ENCODE measurements at regions not wholly inside any gene's neighbourhood (a gene's known extent, or its start where the extent isn't known, plus 50 kb on each side); places are given as distances from the start of the nearest gene placed in this dataset.
"Not testable (repeated sequence)": the region's sequence is repeated elsewhere in the genome, so short reads cannot be mapped to it uniquely, and the experiment has no call there.

DNA sequence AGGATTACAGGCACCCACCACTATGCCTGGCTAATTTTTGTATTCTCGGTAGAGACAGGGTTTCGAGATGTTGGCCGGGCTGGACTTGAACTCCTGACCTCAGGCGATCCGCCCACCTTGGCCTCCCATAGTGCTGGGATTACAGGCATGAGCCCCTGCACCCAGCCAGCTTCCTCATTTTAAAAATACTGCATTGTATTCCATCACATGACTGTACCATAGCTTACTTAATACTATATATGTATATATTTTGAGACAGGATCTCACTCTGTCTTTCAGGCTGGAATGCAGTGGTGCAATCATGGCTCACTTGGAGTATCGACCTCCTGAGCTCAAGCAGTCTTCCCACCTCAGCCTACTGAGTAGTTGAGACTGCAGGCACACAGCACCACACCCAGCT is 459.5 kb upstream of the AMELY start:
- H3K9ac ChIP-seq (ENCODE audit: low read depth in 1 of 3, low read length in 3 of 3); H3K27ac ChIP-seq (ENCODE audit: low read depth, low read length); H3K27me3 ChIP-seq (ENCODE audit: control insufficient read depth in 3 of 3, insufficient read depth in 3 of 3, low read length in 3 of 3); H3K4me1 ChIP-seq (ENCODE audit: control insufficient read depth in 3 of 3, insufficient read depth in 3 of 3, low read length in 3 of 3); H3K4me3 ChIP-seq (ENCODE audit: low read length in 3 of 3); H3K9me3 ChIP-seq (ENCODE audit: control insufficient read depth in 3 of 3, low read length in 3 of 3); H3K36me3 ChIP-seq (ENCODE audit: control insufficient read depth in 3 of 3, insufficient read depth in 3 of 3, low read length in 3 of 3): not testable (repeated sequence)

DNA sequence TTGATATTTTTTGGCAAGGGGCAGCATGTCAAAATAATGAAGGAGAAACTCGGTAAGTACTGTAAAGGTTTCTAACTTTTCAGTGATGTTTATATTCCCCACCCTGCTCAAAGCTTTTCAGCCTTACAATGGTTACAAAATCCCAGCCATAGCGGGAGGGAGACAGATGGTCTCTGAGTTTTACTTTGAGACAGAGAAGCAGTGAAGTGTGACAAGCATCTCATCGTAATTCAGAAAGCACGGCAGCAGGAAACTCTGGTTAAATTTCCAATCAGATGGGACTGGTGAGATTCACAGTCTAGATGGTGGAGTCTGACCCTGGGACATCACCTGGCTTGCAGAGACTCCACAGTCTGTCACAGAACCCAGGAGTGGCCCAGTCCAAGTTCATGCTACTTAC is 448.0 kb upstream of the AMELY start:
- no peaks in the 10 kb centered on the region for H3K27me3 ChIP-seq (ENCODE audit: control insufficient read depth in 3 of 3, insufficient read depth in 3 of 3, low read length in 3 of 3)
- H3K4me1 ChIP-seq (ENCODE audit: control insufficient read depth in 3 of 3, insufficient read depth in 3 of 3, low read length in 3 of 3), result no peaks in the 10 kb centered on the region
- no peak overlapping the region for H3K27ac ChIP-seq (ENCODE audit: low read depth, low read length)
- no peak overlapping the region for H3K4me3 ChIP-seq (ENCODE audit: low read length in 3 of 3)
- H3K36me3 ChIP-seq (ENCODE audit: control insufficient read depth in 3 of 3, insufficient read depth in 3 of 3, low read length in 3 of 3), result peaks cover 0 to 4% (median 3%) of the 10 kb centered on the region in 3 donors
- H3K9me3 ChIP-seq (ENCODE audit: control insufficient read depth in 3 of 3, low read length in 3 of 3), result no peaks in the 10 kb centered on the region
- H3K9ac ChIP-seq (ENCODE audit: low read depth in 1 of 3, low read length in 3 of 3), result no peak overlapping the region

DNA sequence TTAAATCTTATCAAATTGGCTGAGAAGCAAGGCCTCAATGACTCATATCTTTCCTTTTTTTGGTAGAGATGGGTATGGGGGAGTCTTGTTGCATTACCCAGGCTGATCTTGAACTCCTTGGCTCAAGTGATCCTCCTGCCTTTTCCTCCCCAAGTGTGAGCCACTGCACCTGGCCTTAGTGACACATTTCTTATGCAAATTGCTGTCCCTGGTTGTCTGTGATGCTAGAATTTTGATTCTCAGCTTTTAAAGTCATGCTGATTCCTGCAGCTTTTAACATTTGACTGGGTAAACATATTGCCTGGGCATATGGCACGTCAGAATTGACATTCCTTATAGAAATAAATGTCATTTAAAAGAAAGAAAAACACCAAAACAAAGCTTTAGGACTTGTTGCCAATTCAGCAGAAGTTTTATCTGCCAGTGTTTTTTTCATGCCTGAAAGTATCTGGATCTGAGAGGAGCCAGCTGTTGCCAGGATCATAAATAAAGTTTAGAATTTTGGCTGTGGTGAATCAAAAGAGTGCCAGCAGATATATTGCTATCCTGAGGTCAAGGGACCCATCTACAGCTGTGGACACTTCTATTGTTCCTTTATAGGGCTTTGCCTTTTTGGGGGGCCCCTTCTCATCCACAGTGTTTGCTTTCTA is 446.7 kb upstream of the AMELY start:
- no peaks in the 10 kb centered on the region for H3K4me1 ChIP-seq (ENCODE audit: control insufficient read depth in 3 of 3, insufficient read depth in 3 of 3, low read length in 3 of 3)
- H3K4me3 ChIP-seq (ENCODE audit: low read length in 3 of 3), result no peak overlapping the region
- no peak overlapping the region for H3K9ac ChIP-seq (ENCODE audit: low read depth in 1 of 3, low read length in 3 of 3)
- peaks cover 0 to 3% (median 2%) of the 10 kb centered on the region in 3 donors for H3K36me3 ChIP-seq (ENCODE audit: control insufficient read depth in 3 of 3, insufficient read depth in 3 of 3, low read length in 3 of 3)
- H3K27ac ChIP-seq (ENCODE audit: low read depth, low read length), result no peak overlapping the region
- H3K9me3 ChIP-seq (ENCODE audit: control insufficient read depth in 3 of 3, low read length in 3 of 3), result no peaks in the 10 kb centered on the region
- no peaks in the 10 kb centered on the region for H3K27me3 ChIP-seq (ENCODE audit: control insufficient read depth in 3 of 3, insufficient read depth in 3 of 3, low read length in 3 of 3)

DNA sequence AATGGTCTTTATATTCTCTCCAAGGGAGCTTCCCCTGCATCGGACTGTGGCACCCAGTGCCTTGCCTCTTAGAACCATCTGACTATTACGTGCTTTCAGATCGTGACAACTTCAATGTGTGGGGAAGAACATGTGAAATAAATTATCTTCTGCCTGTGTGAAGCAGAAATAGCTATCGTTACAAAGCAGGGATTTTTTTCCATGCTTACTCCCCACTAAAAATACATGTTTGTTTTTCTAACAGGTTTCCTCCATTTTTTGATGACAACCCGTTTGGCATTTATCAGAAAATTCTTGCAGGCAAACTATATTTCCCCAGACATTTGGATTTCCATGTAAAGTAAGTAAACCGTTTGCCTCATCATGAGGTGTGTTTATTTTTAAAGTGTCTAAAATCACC is 444.3 kb upstream of the AMELY start:
- H3K4me3 ChIP-seq (ENCODE audit: low read length in 3 of 3); H3K27ac ChIP-seq (ENCODE audit: low read depth, low read length): not testable (repeated sequence)

GRCh38 chrY:7344661-7345060 is 433.1 kb upstream of the AMELY start:
- Histone ChIP-seq H3K9me3 (ENCODE audit: control insufficient read depth in 3 of 3, low read length in 3 of 3) (no peaks in the 10 kb centered on the region), H3K27me3 (ENCODE audit: control insufficient read depth in 3 of 3, insufficient read depth in 3 of 3, low read length in 3 of 3) (no peaks in the 10 kb centered on the region), H3K4me1 (ENCODE audit: control insufficient read depth in 3 of 3, insufficient read depth in 3 of 3, low read length in 3 of 3) (peaks cover 0 to 2% (median 0%) of the 10 kb centered on the region in 3 donors), H3K4me3 (ENCODE audit: low read length in 3 of 3) (no peak overlapping the region), H3K27ac (ENCODE audit: low read depth, low read length) (no peak overlapping the region), H3K36me3 (ENCODE audit: control insufficient read depth in 3 of 3, insufficient read depth in 3 of 3, low read length in 3 of 3) (no peaks in the 10 kb centered on the region), H3K9ac (ENCODE audit: low read depth in 1 of 3, low read length in 3 of 3) (no peak overlapping the region)

More for the DNA sequence above, 444.3 kb upstream of the AMELY start:
- H3K36me3 ChIP-seq (ENCODE audit: control insufficient read depth in 3 of 3, insufficient read depth in 3 of 3, low read length in 3 of 3); H3K27me3 ChIP-seq (ENCODE audit: control insufficient read depth in 3 of 3, insufficient read depth in 3 of 3, low read length in 3 of 3); H3K4me1 ChIP-seq (ENCODE audit: control insufficient read depth in 3 of 3, insufficient read depth in 3 of 3, low read length in 3 of 3); H3K9ac ChIP-seq (ENCODE audit: low read depth in 1 of 3, low read length in 3 of 3); H3K9me3 ChIP-seq (ENCODE audit: control insufficient read depth in 3 of 3, low read length in 3 of 3): not testable (repeated sequence)

DNA sequence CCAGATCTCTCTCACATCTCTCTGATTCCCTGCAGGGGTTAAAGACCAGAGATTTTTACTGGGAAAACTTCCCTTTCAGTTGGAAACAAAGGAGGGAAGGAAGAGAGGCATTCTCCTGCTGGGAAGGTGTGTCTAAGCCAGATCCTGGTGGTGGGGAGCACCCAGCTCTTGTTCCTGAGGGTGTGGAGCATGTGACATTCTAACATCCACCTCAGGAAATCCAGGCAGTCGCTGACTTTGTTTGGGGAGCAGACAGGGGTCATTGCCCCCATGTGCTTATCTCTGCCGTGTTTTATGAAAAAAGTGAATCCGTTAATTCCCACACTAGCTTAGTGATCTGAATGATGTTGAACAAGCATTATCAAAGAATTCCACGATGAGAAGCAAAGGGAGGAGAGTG is 431.7 kb upstream of the AMELY start:
- no peaks in the 10 kb centered on the region for H3K9me3 ChIP-seq (ENCODE audit: control insufficient read depth in 3 of 3, low read length in 3 of 3)
- H3K9ac ChIP-seq (ENCODE audit: low read depth in 1 of 3, low read length in 3 of 3), result no peak overlapping the region
- no peak overlapping the region for H3K4me3 ChIP-seq (ENCODE audit: low read length in 3 of 3)
- no peaks in the 10 kb centered on the region for H3K36me3 ChIP-seq (ENCODE audit: control insufficient read depth in 3 of 3, insufficient read depth in 3 of 3, low read length in 3 of 3)
- H3K27me3 ChIP-seq (ENCODE audit: control insufficient read depth in 3 of 3, insufficient read depth in 3 of 3, low read length in 3 of 3), result no peaks in the 10 kb centered on the region
- H3K4me1 ChIP-seq (ENCODE audit: control insufficient read depth in 3 of 3, insufficient read depth in 3 of 3, low read length in 3 of 3), result peaks cover 0 to 2% (median 0%) of the 10 kb centered on the region in 3 donors
- no peak overlapping the region for H3K27ac ChIP-seq (ENCODE audit: low read depth, low read length)

- H3K27me3 ChIP-seq (ENCODE audit: control insufficient read depth in 3 of 3, insufficient read depth in 3 of 3, low read length in 3 of 3); H3K4me3 ChIP-seq (ENCODE audit: low read length in 3 of 3); H3K4me1 ChIP-seq (ENCODE audit: control insufficient read depth in 3 of 3, insufficient read depth in 3 of 3, low read length in 3 of 3); H3K27ac ChIP-seq (ENCODE audit: low read depth, low read length); H3K36me3 ChIP-seq (ENCODE audit: control insufficient read depth in 3 of 3, insufficient read depth in 3 of 3, low read length in 3 of 3); H3K9ac ChIP-seq (ENCODE audit: low read depth in 1 of 3, low read length in 3 of 3); H3K9me3 ChIP-seq (ENCODE audit: control insufficient read depth in 3 of 3, low read length in 3 of 3): not testable (repeated sequence)
Measured at GRCh38 chrY:7342732-7343131, 431.2 kb upstream of the AMELY start.

- Histone ChIP-seq H3K36me3 (ENCODE audit: control insufficient read depth in 3 of 3, insufficient read depth in 3 of 3, low read length in 3 of 3) (no peaks in the 10 kb centered on the region), H3K9me3 (ENCODE audit: control insufficient read depth in 3 of 3, low read length in 3 of 3) (no peaks in the 10 kb centered on the region), H3K9ac (ENCODE audit: low read depth in 1 of 3, low read length in 3 of 3) (no peak overlapping the region), H3K4me1 (ENCODE audit: control insufficient read depth in 3 of 3, insufficient read depth in 3 of 3, low read length in 3 of 3) (peaks cover 0 to 1% (median 0%) of the 10 kb centered on the region in 3 donors), H3K27ac (ENCODE audit: low read depth, low read length) (no peak overlapping the region), H3K4me3 (ENCODE audit: low read length in 3 of 3) (no peak overlapping the region), H3K27me3 (ENCODE audit: control insufficient read depth in 3 of 3, insufficient read depth in 3 of 3, low read length in 3 of 3) (no peaks in the 10 kb centered on the region)
Measured at GRCh38 chrY:7339391-7340087, 428.0 kb upstream of the AMELY start.

DNA sequence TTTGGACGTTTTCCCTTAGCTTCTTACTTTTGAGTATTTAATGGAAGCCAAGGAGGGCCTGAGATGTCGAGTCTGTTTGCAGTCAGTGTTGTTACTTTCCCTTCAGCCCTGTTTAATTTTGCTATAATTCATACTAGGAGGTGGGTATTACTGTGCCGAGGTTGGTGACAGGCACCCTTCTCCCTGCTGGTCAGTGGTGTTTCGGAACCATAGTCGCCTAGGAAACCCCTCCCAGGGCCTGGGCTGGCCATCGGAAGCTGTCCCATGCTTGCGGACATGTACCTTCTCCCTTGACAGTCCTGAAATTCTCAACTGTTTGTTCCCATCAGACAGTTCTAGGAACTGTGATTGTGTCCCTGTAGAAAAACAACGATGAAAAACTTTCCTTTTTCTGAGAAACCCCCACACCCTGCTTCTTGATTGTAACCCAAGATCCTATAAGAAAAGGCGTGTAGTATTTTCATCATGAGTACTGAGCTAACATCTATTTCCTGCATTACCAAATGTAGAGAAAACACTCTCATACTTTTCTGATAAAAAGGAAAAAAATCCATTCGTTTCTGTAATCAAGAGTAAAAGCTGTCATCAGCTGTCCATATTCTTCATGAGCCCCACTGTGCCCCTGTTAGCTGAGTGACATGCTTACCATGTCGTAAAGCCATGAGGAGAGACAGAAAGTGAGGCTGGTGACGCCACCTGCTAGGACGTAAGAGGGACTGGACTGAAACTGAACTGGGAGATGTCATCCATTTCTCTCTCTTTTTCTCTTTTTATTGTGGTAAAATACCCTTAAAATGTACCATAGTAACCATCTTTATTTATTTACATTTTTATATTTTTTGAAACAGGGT is 424.7 kb upstream of the AMELY start:
- H3K9ac ChIP-seq (ENCODE audit: low read depth in 1 of 3, low read length in 3 of 3), result no peak overlapping the region
- no peaks in the 10 kb centered on the region for H3K36me3 ChIP-seq (ENCODE audit: control insufficient read depth in 3 of 3, insufficient read depth in 3 of 3, low read length in 3 of 3)
- no peaks in the 10 kb centered on the region for H3K4me1 ChIP-seq (ENCODE audit: control insufficient read depth in 3 of 3, insufficient read depth in 3 of 3, low read length in 3 of 3)
- H3K27me3 ChIP-seq (ENCODE audit: control insufficient read depth in 3 of 3, insufficient read depth in 3 of 3, low read length in 3 of 3), result no peaks in the 10 kb centered on the region
- no peak overlapping the region for H3K4me3 ChIP-seq (ENCODE audit: low read length in 3 of 3)
- H3K27ac ChIP-seq (ENCODE audit: low read depth, low read length), result no peak overlapping the region
- no peaks in the 10 kb centered on the region for H3K9me3 ChIP-seq (ENCODE audit: control insufficient read depth in 3 of 3, low read length in 3 of 3)

DNA sequence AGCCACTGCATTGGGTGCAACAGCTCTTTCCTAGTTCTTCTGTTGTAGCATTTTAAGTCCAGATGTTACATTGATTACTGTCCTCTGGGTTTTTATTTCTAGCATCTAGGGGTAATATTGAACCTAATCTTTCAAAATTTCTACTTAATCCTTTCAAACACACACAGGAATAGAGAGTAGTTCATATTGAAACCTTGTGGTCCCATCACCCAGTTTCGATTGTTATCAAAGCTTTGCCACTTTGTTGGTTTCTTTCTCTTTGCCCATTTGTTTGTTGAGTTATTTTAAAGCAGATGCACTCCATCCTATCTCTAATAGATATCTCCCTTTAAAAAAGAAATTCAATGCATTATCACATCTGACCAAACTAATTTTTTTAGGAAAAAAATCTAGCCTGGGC is 422.9 kb upstream of the AMELY start:
- Histone ChIP-seq H3K9me3 (ENCODE audit: control insufficient read depth in 3 of 3, low read length in 3 of 3) (no peaks in the 10 kb centered on the region), H3K36me3 (ENCODE audit: control insufficient read depth in 3 of 3, insufficient read depth in 3 of 3, low read length in 3 of 3) (no peaks in the 10 kb centered on the region), H3K4me1 (ENCODE audit: control insufficient read depth in 3 of 3, insufficient read depth in 3 of 3, low read length in 3 of 3) (no peaks in the 10 kb centered on the region), H3K27ac (ENCODE audit: low read depth, low read length) (no peak overlapping the region), H3K9ac (ENCODE audit: low read depth in 1 of 3, low read length in 3 of 3) (no peak overlapping the region), H3K27me3 (ENCODE audit: control insufficient read depth in 3 of 3, insufficient read depth in 3 of 3, low read length in 3 of 3) (no peaks in the 10 kb centered on the region), H3K4me3 (ENCODE audit: low read length in 3 of 3) (no peak overlapping the region)

All from skeletal muscle tissue (tissue), 3 donors.